IMR-90 (cell line): ENCODE measurements at regions not wholly inside any gene's neighbourhood (a gene's known extent, or its start where the extent isn't known, plus 50 kb on each side); places are given as distances from the start of the nearest gene placed in this dataset.

Experiments
- ATAC-seq: fragments of 200-7000 bp; cut with Tn5 transposase; 2 replicates; pipeline ENCODE4 v1.9.1; 2020; ENCODE audit warnings: low read depth, mild to moderate bottlenecking, moderate library complexity
- BruUV-seq: library from RNA; stranded (reverse); fragments of 400-500 nt; replicated peaks from 2 replicates; lab custom pipeline; 2021; lab: Mats Ljungman, UMichigan
- CTCF ChIA-PET: fragments of 300-600 bp; formaldehyde crosslinking; extraction: SDS; loops from one replicate; lab custom pipeline; 2021; ENCODE audit warnings: antibody characterized with exemption; lab: Yijun Ruan, JAX
- POLR2A ChIA-PET: fragments of 300-600 bp; sonication (Branson Sonifier 250); formaldehyde crosslinking; loops from one replicate; lab custom pipeline; 2022; ENCODE audit warnings: antibody characterized with exemption; ENCODE audit not compliant: unreplicated experiment; lab: Charles Lee
- DNase-seq: peaks from one replicate; pipeline ENCODE4 v3.0.0; 2013
- H2AFZ ChIP-seq: replicated peaks from 2 replicates; pipeline ENCODE3; 2013; ENCODE audit warnings: low read length, mild to moderate bottlenecking; ENCODE audit not compliant: poor library complexity
- H2AK5ac ChIP-seq: 2 replicates; pipeline ENCODE4 v1.6.1; 2013; ENCODE audit warnings: low read depth, low read length, inconsistent platforms
- H2AK9ac ChIP-seq: replicated peaks from 2 replicates; pipeline ENCODE3; 2013; ENCODE audit warnings: mild to moderate bottlenecking, low read depth, low read length, moderate library complexity; ENCODE audit not compliant: poor library complexity
- H2BK120ac ChIP-seq: 2 replicates; pipeline ENCODE4 v1.6.1; 2013; ENCODE audit warnings: low read depth, low read length, inconsistent platforms
- H2BK15ac ChIP-seq: 3 replicates; pipeline ENCODE4 v1.6.1; 2013; ENCODE audit warnings: low read depth, low read length, inconsistent platforms
- H2BK20ac ChIP-seq: 2 replicates; pipeline ENCODE4 v1.6.1; 2013; ENCODE audit warnings: low read depth, mild to moderate bottlenecking, inconsistent platforms, low read length, moderate library complexity
- H2BK5ac ChIP-seq: 2 replicates; pipeline ENCODE4 v1.6.1; 2013; ENCODE audit warnings: mild to moderate bottlenecking, low read depth, low read length, inconsistent platforms; ENCODE audit not compliant: poor library complexity, severe bottlenecking
- H3K14ac ChIP-seq: replicated peaks from 2 replicates; pipeline ENCODE4 v1.6.1; 2013; ENCODE audit warnings: low read depth, low read length, inconsistent platforms
- H3K18ac ChIP-seq: 2 replicates; pipeline ENCODE4 v1.6.1; 2013; ENCODE audit warnings: low read depth, low read length, control low read depth
- H3K23ac ChIP-seq: 2 replicates; pipeline ENCODE4 v1.6.1; 2013; ENCODE audit warnings: low read depth, low read length, inconsistent platforms
- H3K27ac ChIP-seq: 2 replicates; pipeline ENCODE4 v1.5.1; 2013; ENCODE audit warnings: mild to moderate bottlenecking, control low read depth, low read length; ENCODE audit not compliant: insufficient read depth
- H3K27me3 ChIP-seq: 2 replicates; pipeline ENCODE4 v1.6.1; 2013; ENCODE audit warnings: low read length; ENCODE audit not compliant: control insufficient read depth, insufficient read depth
- H3K36me3 ChIP-seq: 2 replicates; pipeline ENCODE4 v1.6.1; 2013; ENCODE audit warnings: low read length, mixed read lengths; ENCODE audit not compliant: control insufficient read depth, insufficient read depth
- H3K4ac ChIP-seq: 2 replicates; pipeline ENCODE4 v1.6.1; 2013; ENCODE audit warnings: low read depth, low read length, inconsistent platforms
- H3K4me1 ChIP-seq: 2 replicates; pipeline ENCODE4 v1.6.1; 2013; ENCODE audit warnings: low read length, mixed read lengths; ENCODE audit not compliant: control insufficient read depth, insufficient read depth
- H3K4me2 ChIP-seq: 2 replicates; pipeline ENCODE4 v1.6.1; 2013; ENCODE audit warnings: low read depth, mild to moderate bottlenecking, control low read depth, low read length, moderate library complexity
- H3K4me3 ChIP-seq: 2 replicates; pipeline ENCODE4 v1.5.1; 2013; ENCODE audit warnings: low read depth, mild to moderate bottlenecking, control low read depth, low read length, moderate library complexity; ENCODE audit not compliant: insufficient read depth
- H3K56ac ChIP-seq: 2 replicates; pipeline ENCODE4 v1.6.1; 2013; ENCODE audit warnings: low read length, inconsistent platforms; ENCODE audit not compliant: insufficient read depth; ENCODE audit errors: extremely low read depth
- H3K79me1 ChIP-seq, 2 experiments: 2 replicates each; pipeline ENCODE4 v1.6.1; 2013; ENCODE audit warnings: low read length in 2 of 2, inconsistent platforms in 1 of 2, low read depth in 1 of 2
- H3K9ac ChIP-seq: 2 replicates; pipeline ENCODE4 v1.6.1; 2013; ENCODE audit warnings: low read depth, low read length, control low read depth
- H3K9me1 ChIP-seq: 2 replicates; pipeline ENCODE4 v1.6.1; 2013; ENCODE audit warnings: low read length, inconsistent platforms; ENCODE audit not compliant: insufficient read depth
- H3K9me3 ChIP-seq: 2 replicates; pipeline ENCODE4 v1.6.1; 2013; ENCODE audit warnings: low read length; ENCODE audit not compliant: control insufficient read depth, insufficient read depth
- H4K20me1 ChIP-seq: 2 replicates; pipeline ENCODE4 v1.6.1; 2013; ENCODE audit warnings: low read length, inconsistent platforms; ENCODE audit not compliant: insufficient read depth
- H4K5ac ChIP-seq: 2 replicates; pipeline ENCODE4 v1.6.1; 2013; ENCODE audit warnings: mild to moderate bottlenecking, low read depth, low read length, control low read depth
- H4K8ac ChIP-seq, 2 experiments: 2 replicates each; pipeline ENCODE4 v1.6.1; 2013; ENCODE audit warnings: low read depth in 2 of 2, low read length in 2 of 2, control low read depth in 1 of 2, inconsistent platforms in 1 of 2
- H4K91ac ChIP-seq: 2 replicates; pipeline ENCODE4 v1.6.1; 2013; ENCODE audit warnings: low read depth, low read length, inconsistent platforms; ENCODE audit not compliant: insufficient read depth
- BHLHE40 ChIP-seq: fragments of 150-350 bp; IDR thresholded peaks from 2 replicates; pipeline ENCODE4 v1.6.1; 2016; ENCODE audit warnings: mild to moderate bottlenecking, low read depth, low read length
- WGBS, 2 experiments: methylation state at CpG; one replicate each; pipeline versions ENCODE4 v1.1.5 to v1.1.7; 2013; ENCODE audit warnings: missing lambda C conversion rate in 2 of 2; ENCODE audit not compliant: insufficient read length in 1 of 2; ENCODE audit errors: extremely low coverage in 2 of 2; 5-methylcytosine and 5-hydroxymethylcytosine counted together
- dilution Hi-C: fragments of 300-500 bp; cut with HindIII; formaldehyde crosslinking; loops from one replicate; pipeline ENCODE4 v1.14.3; 2018; ENCODE audit warnings: low sequenced_read_pairs; ENCODE audit not compliant: unreplicated experiment
- in situ Hi-C: fragments of 300-500 bp; cut with MboI; formaldehyde crosslinking; loops from 3 replicates; pipeline ENCODE4 v1.14.3; 2019; ENCODE audit warnings: low sequenced_read_pairs, inconsistent platforms, mixed read lengths
- intact Hi-C: fragments of 100-400 bp; cut with micrococcal nuclease; formaldehyde crosslinking; loops from 2 replicates; pipeline ENCODE4 v1.10.0; 2022
- TF ChIP-seq, protein P1 (sequence below): conservative IDR thresholded peaks from 2 replicates; pipeline ENCODE4 v1.5.1; 2012; ENCODE audit warnings: mild to moderate bottlenecking, low read depth, low read length, improper control_type of control experiment

DNA sequence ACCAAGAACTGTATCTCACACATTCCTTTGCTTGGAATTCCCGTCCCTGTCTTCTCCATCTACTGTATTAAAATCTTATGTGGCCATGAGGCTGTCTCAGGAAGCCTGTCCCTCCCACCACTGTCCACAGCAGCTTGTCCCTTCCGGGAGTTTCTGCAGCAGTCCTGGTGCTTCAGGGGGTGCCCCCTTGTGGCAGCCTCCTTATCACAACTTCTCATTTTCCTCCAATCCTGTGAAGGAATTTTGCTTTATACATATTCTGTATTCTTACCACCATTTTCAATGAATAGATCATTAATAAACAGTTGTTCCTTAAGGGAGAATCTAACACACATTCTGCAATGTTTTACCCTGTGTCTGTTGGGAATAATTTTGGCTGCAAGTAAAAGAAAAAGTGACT, 220.4 kb upstream of the RAG2 start:
- DNase-seq = no peak
- intact Hi-C loops (no loop called here), in situ Hi-C loops (no loop called here), dilution Hi-C loops (no loop called here)
- TF ChIP-seq, protein P1, sequence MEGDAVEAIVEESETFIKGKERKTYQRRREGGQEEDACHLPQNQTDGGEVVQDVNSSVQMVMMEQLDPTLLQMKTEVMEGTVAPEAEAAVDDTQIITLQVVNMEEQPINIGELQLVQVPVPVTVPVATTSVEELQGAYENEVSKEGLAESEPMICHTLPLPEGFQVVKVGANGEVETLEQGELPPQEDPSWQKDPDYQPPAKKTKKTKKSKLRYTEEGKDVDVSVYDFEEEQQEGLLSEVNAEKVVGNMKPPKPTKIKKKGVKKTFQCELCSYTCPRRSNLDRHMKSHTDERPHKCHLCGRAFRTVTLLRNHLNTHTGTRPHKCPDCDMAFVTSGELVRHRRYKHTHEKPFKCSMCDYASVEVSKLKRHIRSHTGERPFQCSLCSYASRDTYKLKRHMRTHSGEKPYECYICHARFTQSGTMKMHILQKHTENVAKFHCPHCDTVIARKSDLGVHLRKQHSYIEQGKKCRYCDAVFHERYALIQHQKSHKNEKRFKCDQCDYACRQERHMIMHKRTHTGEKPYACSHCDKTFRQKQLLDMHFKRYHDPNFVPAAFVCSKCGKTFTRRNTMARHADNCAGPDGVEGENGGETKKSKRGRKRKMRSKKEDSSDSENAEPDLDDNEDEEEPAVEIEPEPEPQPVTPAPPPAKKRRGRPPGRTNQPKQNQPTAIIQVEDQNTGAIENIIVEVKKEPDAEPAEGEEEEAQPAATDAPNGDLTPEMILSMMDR = peak; percentile 18; the same call in 1 of the 2 replicates
- no peak for TF ChIP-seq BHLHE40
- Histone ChIP-seq H3K27ac (no peak overlapping the region), H4K5ac (no peak overlapping the region), H4K20me1 (no peaks in the 10 kb centered on the region), H4K91ac (no peak overlapping the region), H2AK9ac (no peak overlapping the region), H3K4ac (no peak overlapping the region), H3K9me1 (no peaks in the 10 kb centered on the region), H2BK120ac (no peak overlapping the region), H3K23ac (no peak overlapping the region), H3K9ac (no peak overlapping the region), H3K36me3 (no peaks in the 10 kb centered on the region), H2AFZ (no peak overlapping the region), H3K14ac (no peak overlapping the region), H3K9me3 (no peaks in the 10 kb centered on the region), H4K8ac (no peak overlapping the region), H2BK20ac (no peak overlapping the region), H3K18ac (no peak overlapping the region), H2BK15ac (no peak overlapping the region), H3K27me3 (no peaks in the 10 kb centered on the region), H3K56ac (no peak overlapping the region), H3K4me1 (no peaks in the 10 kb centered on the region), H3K79me1 (no peaks in the 10 kb centered on the region), H3K4me3 (no peak overlapping the region), H2AK5ac (no peak overlapping the region), H3K4me2 (no peak overlapping the region), H2BK5ac (no peak overlapping the region)
- BruUV-seq = no TSS peak
- 67% methylated on average over 1 of the region's 2 CpGs; no CpG with 5 or more reads in 1 of the 2 experiments for WGBS, 2 experiments
- CTCF ChIA-PET = no interaction called here
- POLR2A ChIA-PET = no interaction called here
- ATAC-seq = no peak
